HG02623 (cell line): ENCODE measurements at regions not wholly inside any gene's neighbourhood (a gene's known extent, or its start where the extent isn't known, plus 50 kb on each side); places are given as distances from the start of the nearest gene placed in this dataset.

ENCODE experiments used
- ATAC-seq: cut with Tn5 transposase; IDR thresholded peaks from one replicate; pipeline ENCODE4 v1.9.1; 2021; ENCODE audit warnings: moderate library complexity; ENCODE audit not compliant: unreplicated experiment

DNA sequence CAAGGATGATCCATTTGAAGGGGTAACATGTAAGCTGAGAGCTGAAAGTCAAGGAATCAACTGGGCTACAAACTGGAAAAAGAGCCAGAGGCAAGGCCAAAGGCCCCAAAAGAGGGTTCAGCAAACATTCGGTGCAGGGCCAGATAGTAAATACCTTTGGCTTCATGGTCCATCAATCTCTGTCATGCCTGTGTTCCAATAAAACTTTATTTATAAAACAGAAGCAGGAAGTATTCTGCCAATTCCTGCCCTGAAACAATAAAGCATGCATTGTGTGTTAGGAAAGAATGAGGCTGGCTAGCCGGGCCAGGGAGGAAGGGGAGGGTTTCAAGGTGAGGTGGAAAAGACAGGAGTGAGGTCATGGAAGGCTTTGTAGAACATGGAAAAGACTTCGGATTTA lies 107.1 kb downstream of the LBH start:
- no peak for ATAC-seq

DNA sequence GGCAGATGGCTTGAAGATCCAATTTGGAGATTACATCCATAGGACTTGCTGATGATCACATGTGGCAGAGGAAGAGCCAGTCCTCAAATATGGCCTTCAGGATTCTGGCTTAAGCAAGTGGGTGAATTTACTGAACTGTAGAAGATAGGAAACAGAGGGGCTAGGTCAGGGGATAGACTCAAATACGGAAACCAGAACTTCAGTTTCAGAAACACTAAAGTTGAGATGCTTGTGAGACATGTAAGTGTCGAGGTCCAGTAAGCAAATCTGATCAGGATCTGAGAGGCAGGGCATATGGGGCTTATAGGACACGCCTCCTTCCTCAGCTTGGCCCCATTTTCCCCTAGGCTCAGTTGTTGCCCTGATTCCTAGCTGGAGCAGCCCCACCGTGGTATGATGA lies 107.7 kb downstream of the LBH start:
- ATAC-seq: no peak

DNA sequence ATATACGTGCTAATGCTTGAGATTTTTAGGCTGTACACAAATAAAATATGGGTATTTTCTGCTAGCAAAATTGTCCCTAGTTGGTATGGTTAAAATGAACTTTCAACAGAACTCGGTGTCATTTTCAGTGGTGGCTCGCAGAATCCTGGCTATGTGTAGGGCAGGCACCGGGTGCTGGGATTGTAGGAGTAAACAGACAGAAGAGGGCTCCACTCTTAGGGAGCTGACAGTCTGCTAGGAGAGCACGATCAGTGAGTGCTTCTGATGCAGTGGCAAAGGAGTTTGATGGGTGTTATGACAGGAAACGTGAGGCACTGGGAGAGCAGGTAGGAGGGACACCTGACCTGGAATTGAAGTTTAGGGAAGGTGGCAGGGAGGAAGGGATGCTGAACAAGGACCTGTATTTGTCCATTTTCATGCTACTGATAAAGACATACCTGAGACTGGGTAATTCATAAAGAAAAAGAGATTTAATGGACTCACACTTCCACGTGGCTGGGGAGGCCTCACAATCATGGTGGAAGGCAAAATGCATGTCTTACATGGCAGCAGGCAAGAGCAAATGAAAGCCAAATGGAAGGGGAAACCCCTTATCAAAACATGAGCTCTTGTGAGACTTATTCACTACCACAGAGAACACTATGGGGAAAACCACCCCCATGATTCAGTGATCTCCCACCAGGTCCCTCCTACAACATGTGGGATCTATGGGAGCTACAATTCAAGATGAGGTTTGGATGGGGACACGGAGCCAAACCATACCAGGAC lies 105.4 kb upstream of the LCLAT1 start:
- ATAC-seq: no peak

DNA sequence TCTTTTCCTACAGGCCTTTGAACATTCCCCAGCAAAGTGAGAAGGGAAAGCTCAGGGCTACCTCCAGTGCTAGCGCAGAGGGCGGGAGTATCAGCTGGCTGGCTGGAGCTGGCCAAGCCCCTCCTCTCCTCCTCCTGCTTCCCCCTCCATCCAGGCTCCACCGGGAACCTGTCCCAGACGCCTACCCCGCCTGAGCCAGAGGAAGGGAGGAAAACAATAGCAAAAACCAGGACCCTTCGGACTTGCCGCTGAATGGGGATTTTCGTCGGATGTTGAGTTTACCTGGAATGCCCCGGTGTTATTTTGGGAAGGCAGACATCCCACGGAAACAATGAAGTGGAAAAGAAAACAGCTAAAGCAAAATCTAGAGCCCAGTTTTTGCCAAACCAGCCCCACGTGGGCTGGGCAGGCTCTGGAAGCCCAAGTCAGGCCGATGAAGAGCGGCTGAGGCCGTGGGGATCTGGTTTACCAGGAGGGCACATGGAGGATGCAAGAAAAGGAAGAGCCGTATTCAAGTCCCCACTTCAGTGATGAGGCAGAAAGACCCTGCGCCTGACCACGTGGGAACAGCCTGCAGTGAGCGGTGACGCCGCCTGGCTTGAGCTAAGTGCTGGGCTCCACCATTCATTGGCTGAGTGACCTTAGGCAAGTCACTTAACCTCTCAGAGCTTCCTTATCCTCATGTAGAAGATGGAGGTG lies 100.4 kb upstream of the LCLAT1 start:
- ATAC-seq: no peak

DNA sequence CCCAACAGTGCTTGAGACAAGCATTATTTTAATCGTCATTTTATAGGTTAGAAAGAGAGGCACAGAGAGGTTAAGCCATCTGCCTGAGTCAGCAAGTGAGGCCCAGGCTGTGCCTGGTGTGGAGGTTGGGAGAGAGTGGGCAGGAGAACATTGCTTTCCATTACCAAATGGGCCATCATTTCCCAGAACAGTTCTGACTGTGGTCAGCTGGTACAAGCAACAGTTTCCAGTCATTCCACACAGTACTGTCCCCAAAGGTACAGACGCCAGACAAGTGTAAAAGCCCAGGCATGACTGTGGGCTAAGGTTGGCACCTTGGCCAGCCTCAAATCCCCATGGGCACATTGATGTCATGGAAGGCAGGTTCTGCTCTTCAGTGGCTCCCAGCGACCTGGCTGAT lies 98.2 kb upstream of the LCLAT1 start:
- ATAC-seq: no peak

DNA sequence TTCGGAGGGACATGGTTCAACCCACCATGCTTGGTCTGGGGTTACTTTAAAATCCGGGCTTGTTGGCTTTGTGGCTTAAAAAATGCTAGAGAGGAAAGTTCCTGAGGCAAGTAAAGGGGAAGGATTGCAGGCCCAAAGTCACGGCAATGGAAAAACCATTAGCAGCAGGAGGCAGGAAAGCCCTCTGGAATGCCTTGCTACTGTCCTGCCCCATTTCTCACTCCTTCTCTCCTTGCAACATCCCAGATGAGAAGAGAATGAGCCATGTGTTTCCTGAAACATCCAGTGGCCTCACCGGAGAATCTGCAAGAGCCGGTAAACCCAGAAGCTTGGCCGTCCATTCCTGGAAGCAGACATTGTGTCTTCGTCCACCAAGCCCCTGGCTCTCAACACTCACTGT lies 97.4 kb upstream of the LCLAT1 start:
- no peak for ATAC-seq

DNA sequence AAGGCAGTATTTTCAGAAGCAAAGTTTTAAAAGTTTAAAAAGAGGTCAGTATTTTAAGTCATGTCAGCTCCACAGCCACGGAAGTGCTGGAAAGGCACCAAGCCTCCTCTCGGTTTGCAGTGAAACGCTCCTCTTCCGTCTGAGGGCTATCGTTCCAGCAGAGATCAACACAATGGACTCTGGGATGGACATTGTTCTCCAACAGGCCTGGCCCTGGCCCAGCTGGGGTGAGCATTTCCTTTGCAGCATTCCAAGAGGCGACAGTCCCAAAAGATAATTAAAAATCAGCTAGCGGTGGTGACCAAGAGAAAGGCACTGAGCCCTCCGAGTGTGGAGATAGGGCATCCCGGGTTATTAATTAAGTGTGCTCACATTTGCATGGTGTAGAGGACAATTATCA lies 95.9 kb upstream of the LCLAT1 start:
- ATAC-seq: no peak

DNA sequence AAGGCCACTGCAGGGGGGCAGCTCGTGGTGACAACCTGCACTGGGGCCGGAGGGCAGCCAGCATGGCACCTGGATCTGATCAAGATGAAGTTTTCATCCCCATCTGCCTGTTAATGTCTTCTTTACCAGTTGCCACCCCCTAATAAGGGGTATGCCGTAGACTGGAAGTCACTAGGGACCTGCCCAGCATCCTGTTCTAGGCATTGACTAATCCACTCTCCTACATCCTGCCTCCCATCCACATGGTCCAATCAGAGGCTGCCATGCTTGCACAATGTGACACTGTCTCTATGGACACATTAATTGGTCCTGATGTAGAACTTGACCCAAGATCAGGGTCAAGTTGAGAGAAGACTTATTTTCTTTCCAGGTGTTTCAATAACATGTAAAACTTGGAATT lies 95.1 kb upstream of the LCLAT1 start:
- no peak for ATAC-seq

DNA sequence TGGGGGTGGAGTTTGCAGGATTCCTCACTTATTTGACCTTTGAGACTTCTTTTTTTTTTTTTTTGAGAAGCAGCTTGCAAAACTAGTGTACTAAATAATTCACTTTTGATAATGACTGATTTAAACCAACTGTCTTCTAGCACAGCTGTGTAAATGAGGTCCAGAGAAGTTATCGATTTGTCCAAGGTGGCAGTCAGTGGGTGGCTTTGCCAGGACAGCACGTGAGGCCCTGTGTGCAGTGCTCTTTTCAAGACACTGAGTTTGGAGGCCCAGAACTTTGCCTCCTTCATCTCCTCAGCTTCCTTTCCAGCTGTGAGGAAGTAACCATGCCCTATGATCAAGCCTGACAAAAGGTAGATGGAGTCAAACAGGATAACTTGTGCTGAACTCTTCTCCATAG lies 92.9 kb upstream of the LCLAT1 start:
- no peak for ATAC-seq

DNA sequence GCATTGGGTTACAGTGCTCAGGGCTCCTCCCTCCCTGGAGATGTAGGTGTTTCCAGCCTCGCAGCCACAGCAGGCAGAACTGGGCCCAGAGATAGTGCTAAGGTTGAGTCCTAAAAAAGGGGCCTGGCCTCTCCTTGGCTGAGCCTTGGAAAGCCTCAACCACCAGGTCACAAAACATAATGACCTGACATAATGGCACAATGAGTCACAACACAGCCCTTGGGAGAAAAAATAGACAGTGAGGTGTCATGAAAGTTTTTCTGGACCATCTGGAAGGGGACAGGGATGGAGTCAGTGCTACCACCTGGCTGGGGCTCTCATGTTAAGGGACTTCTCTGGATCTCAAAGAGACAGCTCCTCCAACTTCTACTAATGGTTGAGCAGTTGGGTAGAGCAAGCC lies 92.4 kb upstream of the LCLAT1 start:
- no peak for ATAC-seq

DNA sequence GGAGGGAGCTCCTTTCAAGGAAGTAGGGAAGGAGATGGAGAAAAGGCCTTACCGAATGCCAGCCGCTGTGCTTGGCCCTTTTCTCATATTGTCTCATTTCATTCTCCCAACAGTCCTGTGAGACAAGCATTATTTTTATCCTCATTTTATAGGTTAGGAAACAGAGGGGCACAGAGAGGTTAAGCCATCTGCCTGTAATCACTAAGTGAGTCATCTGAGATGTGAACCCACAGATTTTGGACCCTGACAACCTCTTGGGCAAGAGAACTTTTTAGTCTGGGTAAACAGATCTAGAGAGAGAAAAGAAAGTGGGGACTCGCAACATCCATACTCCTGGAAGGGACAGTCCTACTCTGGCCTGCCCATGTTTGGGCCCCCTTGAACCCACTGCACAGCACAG lies 91.7 kb upstream of the LCLAT1 start:
- ATAC-seq: no peak

DNA sequence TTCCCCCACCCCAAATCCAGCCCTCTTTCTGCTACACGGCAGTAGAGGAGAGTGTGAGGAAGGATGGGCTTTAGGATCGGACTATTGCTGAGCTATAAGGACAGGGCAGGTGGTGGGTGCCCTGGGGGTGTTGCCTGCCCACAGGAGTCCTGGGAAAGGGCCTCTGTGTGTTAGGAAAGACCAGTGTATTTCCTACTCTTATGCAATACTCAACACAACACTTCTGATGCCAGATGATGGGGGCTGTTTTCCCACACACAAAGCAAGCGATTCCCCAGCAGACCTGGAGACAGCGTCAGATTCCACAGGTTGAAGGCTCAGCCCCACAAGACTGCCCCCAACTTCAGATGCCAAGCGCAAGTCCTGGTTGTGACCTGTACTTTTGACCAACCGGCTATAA lies 91.0 kb upstream of the LCLAT1 start:
- no peak for ATAC-seq

DNA sequence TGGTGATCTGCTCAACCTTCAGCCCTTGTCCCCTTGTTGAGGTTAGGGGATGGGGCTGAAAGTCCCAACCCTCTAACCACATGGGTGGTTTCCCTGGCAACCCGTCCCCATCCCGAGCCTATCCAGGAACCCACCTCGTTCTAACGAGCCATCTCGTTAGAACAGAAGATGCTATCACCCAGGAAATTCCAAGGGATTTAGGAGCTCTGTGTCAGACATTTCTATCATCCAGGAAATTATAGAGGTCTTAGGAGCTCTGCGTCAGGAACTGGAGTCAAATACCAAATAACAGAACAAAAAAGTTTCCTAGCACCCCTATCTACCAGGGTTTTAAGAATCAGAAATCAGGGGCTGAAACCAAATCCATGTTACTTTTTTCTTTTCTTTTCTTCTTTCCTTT lies 90.3 kb upstream of the LCLAT1 start:
- ATAC-seq: no peak

DNA sequence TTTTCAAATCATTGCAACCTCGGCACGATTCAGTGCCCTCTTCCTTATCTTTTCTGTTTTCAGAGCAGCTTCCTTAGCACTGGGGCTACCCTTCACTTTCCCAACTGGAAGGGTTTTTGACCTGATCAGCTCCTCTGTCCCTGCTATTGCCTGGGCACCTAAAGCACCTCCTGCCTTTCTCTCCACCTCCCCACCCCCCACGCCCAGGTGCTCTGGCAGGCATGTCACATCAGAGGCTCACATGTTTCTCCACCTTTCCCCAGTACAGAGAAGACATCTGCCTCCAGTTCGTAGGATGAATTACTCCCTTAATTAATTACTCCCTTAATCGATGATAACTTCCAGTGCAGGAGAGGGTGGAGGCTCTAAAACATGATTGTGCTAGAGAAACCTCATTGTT lies 88.7 kb upstream of the LCLAT1 start:
- no peak for ATAC-seq

DNA sequence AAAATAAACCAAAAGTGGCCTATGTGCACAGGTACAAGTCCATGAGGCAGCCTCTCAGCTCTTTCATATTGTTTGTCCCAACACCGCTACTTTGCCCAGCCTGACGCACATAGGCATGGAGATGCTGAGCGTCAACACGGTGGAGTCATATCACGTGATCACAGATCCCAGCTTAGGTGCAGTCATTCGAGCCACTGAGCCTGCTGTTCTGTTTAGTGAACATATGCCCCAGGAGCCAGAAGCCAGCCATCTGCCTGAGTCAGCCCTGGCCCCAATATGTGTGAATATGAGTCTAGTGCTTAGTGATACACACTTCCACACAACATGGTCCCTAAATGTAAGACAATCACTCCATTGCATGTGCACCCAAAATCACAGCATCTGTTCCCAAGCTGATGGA lies 88.2 kb upstream of the LCLAT1 start:
- no peak for ATAC-seq

DNA sequence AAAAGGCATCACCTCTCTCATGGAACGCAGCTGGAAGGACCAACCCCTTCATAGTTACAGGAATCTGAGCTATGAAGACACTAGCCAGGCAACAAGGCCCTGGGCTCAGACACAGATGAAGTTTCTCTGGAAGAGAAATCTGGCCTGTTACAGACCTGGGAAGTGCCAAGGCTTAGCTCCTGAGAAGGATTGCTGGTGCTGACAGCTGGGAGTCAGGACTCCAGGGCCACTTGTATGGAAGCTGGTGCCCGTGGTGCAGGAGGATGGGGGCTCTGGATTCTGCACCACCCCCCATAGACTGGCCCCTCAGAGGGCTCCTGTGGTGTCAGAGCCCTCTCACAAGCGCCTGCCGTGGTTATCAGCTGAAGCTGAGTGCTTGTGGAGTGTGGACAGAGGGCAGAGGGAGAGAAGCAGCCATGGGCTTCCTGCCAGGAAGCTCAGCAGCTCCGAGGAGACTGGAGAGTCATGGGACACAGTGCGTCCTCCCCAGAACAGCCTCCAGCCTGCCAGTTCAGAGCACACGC lies 87.3 kb upstream of the LCLAT1 start:
- no peak for ATAC-seq

DNA sequence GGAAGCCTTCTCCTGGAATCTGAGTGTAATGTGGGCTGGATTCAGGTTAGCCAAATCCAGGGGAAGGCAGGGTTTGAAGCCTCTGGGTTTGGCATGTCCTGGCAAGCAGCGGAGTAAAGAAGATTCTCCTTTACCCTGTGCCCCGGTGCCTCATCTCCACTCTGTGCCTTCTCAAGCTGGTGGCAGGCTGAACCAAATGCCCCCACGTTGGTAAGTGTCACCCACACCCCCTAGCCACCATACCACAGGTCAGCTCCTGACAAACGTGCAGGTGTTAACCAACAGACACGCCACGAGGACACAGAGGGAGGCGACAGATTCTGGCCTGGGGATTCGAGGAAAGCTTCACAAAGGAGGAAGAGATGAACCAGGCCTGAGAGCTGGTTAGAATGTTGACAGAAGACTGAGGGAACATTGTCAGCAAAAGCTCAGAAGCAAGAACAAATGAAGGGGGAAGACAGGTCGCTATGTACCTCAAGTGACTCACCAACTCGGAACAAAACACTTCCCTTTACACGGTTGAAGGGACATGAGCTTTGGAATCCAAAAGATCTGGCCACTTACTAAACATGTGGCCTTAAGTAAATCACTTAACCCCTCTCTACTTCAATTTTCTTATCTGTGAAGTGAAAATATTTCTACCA lies 85.2 kb upstream of the LCLAT1 start:
- ATAC-seq: no peak

DNA sequence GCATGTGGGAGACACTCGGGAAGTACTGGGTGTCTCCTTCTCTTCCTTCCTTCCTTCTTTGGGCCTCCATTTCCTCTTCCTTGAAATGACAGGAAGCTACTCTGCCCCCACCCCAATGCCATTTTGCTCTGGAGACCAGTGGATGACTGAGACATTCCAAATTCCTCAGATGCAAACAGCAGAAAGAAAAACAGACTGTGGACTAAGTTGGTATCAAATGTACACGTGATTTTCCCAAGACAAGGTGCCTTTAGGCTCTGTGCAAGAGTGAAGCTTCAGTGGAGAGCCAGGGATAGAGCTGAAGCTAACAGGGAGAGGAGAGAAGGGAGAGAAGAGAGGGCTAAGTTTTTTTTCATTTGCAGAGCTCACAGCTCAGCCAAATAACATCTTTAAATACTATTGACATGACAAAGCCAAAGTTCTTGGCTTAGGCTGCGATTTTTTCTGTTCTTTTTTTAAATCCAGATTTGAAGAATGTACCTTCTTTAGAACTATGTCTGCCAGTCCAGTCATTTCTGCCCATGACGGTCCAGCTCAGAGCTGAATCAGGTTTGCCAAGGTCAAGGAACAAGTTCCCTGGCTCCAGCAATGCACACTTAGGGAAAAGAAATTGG lies 84.5 kb upstream of the LCLAT1 start:
- ATAC-seq: no peak

DNA sequence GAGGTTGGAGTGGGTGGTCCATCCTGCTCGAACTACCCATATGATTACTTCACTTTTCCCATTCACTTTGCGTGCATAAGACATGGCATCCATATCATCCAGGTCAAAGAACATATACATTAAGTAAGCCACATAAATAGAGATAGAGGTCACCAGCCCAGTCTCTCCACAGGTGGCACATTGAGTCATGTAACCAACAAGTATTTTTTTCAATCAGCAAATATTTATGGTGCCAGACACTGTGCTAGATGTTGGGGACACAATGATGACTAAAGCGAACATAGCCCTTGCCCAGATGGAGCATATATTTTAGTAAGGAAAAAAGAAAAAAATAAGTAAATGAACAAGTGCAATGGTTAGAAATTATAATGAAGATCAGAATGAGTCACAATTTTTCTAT lies 83.6 kb upstream of the LCLAT1 start:
- no peak for ATAC-seq

DNA sequence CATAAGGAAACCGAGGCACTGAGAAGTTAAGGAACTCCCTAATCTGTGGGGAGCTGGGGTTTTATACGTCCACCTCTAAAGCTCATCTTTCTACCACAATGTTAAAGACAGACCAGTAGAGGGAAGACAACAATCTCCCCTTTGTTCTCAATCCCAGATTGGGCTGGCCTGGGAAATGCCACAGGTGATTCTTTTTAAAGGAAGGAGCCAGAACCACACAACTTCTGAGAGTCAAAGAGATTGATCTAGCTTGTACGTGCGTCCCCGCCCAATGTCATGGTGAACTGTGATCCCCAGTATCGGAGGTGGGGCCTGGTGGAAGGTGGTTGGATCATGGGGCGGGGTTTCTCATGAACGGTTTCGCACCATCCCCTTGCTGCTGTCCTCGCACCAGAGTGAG lies 81.8 kb upstream of the LCLAT1 start:
- no peak for ATAC-seq

DNA sequence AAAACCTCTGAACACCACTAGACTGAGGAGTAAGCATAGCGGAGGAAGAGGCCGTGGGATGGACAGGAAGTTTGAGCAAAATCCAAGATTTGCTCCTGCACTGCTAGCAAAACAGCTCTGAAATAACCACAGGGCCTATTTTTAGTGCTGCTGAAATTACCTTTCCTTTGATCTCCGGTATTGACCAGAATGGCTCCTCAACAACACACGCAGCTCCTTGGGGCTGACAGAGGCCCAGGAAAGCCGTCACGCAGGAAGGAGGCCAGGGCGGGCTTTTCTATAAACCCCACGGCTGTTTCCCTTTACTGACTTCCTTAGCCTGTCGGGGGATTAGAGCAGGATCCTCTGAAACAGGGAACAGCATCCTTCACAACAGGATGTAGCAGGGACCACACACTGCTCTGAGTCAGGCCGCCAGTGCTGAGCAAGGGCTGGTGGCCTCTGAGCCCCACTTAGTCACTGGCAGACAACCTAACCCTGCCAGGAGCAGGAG lies 80.8 kb upstream of the LCLAT1 start:
- no peak for ATAC-seq
